Retina (tissue), 1 donor: ENCODE measurements at regions not wholly inside any gene's neighbourhood (a gene's known extent, or its start where the extent isn't known, plus 50 kb on each side); places are given as distances from the start of the nearest gene placed in this dataset.
"Not testable (repeated sequence)": the region's sequence is repeated elsewhere in the genome, so short reads cannot be mapped to it uniquely, and the experiment has no call there.

Experiments used
- DNase-seq: peaks from one replicate; pipeline ENCODE4 v3.0.0-alpha.2; 2016

DNA sequence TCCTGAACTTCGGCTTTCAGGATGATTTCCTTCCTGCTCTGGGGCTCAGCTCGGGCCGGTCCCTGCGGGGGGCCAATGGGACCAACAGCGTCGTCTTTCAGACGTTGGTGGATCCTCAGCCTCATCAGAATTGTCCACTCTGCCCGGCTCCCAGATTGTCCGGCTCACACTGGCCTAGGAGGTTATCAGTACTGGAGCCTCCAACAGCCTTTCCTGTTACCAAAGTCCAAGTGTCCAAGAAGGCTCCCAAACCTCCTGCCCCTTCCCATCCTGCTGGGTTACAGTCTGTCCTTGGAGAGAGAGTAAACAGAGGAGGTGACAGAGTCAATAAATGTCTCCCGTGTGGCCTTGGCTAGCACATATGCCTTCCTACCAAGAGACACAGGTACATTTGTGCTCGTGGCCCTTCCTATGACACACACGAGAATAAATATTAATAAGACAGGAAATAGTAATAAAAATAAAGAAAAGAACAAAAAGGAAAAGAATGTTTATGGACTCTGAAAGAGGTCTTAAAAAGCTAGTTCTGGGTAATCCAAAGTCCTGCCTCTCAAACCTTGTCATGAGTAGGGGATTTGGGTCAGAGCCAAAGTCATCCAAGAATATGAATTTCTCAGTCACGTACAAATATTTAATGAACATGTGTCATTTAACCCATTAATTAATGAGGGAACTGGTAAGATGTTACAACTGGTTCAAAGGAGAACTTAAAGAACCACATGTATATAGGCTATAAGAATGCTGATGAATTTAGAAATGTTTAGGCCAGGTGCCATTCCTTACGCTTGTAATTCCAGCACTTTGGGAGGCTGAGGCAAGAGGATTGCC lies 80.8 kb upstream of the SLC2A1 start:
- DNase-seq: no peak

- no peak for DNase-seq
These were observed 79.7 kb upstream of the SLC2A1 start for GRCh38 chr1:43038232-43038935.

DNA sequence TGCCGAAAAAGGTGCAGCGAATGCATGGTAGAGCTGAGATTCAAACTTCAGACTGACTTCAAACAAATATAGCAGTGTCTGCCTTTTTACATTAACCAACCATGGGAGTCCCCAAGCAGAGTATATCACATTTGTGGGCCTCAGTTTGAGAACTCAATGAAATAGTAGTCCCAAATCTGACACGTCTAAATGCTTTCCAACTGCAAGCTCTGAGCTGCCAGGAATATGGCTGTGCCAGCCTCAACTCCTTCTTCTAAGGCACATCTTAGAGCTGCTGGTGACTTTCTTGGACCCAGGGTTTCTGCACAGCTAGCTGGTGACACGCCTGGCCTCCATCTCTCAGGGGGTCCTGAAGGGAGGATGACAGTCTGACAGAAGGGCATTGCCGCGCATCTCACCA lies 78.8 kb upstream of the SLC2A1 start:
- no peak for DNase-seq

- no peak for DNase-seq
These were observed 78.3 kb upstream of the SLC2A1 start for GRCh38 chr1:43036932-43037331.

- peak; percentile 71 for DNase-seq
These were observed 77.4 kb upstream of the SLC2A1 start for GRCh38 chr1:43035821-43036741.

GRCh38 chr1:43034778-43035177 lies 76.1 kb upstream of the SLC2A1 start:
- DNase-seq: no peak

- no peak for DNase-seq
These were observed 75.6 kb upstream of the SLC2A1 start for GRCh38 chr1:43034195-43034658.

DNA sequence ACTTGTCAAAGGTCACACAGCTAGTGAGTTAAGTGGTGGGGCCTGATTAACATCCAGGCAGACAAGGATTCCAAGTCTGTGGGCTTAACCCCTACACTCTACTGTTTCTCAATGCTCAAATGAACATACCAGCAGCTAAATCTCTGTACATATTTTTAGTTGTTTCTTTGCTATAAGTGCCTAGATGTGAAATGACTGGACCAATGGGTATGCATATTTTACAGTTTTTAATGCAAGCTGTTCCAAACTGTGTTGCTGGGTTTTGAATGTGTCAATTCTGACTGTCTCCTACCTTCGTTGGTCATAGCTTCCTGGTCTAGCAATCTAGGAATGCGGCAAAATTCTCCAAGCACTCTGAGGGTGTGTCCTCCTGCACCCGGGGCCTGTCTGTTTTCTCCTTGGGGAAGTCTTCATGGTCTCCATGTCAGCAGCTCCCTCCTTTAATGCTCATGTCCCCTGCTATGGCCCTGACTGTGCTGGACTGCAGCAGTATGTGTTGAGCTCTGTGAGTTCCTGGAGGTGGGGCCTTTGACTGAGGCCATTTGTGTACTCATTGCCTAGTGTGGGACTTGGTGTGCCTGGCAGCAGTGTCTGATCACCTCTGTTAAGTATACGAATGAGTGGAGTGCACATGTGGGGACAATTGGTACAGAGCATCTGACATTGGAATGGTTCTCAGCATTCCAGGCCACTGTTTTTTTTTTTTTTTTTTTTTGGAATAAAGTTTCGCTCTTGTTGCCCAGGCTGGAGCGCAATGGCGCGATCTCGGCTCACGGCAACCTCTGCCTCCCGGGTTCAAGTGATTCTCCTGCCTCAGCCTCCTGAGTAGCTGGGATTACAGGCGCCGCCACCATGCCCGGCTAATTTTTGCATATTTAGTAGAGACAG lies 72.9 kb upstream of the SLC2A1 start:
- no peak for DNase-seq

- no peak for DNase-seq
These were observed 66.2 kb upstream of the SLC2A1 start for GRCh38 chr1:43024905-43025304.

DNA sequence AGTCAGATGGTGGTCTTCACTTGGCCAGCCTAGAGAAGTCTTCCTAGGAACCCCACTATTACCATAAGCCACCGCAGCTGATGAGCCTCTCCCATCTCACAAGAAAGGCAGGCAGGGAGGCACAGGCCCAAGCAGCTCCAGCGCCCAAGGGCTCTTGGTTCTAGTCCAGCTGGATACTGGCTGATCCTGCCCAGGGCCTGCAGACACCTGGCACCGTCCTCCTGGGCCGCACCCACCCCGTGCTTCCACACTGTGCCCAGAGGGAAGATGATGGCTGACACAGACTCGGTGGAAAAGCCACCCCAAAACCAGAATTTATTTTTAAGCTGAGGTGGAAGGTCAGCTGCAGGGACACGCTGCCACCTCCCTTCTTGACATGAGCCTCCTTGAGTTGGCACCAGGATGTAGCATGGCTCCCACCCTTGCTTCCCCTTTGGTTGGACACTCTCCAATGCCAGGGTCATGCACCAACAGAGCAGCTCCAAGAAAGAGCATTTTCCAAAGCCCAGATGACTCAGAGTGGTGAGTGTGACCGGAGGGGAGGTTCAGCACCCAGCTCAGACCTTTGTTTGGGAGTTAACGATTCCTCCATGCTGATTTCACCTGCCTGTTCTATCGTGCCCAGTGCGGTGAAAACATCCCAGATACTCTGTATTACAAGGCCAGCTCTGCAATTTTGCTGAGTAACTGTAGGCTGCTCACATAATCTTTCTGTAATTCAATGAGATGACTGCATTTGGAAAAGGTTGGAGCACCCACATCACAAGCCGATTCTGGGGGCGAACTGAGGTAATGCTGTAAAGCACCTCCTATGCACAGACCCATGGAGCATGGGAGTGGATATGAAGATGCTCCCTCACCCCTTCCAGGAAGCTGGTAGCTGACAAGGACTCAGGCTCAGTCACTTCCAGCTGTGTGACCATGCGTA lies 63.1 kb upstream of the SLC2A1 start:
- no peak for DNase-seq

DNA sequence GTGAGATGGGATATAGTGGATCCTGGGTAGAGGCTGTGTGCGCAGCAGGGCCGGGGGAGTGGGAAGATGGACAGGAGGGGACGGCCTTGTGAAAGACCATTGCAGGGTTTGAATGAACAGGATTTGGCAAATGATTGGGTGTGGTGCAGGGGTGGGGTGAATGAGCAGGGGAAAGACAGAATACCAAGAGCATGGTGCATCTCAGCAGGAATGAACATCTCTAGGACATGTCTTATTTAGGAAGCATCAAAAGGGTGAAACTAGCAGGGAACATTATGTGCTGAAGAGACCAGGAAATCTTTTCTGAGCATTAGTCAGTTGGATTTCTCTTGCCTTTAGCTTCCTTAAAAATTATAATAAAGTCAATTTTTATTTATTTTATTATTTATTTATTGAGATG lies 60.6 kb upstream of the SLC2A1 start:
- DNase-seq: no peak

DNA sequence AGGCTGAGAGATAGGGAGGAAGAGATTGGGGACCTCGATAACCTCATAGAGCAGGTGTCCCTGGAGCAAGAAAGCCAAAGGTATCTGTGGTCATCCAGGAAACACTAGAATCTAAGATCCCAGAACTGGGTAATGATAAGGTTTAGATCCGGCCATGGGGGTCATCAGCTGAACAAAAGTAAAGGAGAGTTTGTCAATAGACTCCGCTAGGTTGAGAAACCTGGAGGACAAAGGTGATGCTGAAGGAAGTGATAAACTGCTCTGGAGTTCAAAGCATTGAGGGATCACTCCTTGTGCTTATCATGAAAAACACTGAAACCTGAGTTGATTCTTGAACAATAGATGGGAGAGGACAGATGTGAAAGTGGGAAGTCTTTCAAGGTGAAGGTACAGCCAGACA lies 59.5 kb upstream of the SLC2A1 start:
- DNase-seq: no peak

DNA sequence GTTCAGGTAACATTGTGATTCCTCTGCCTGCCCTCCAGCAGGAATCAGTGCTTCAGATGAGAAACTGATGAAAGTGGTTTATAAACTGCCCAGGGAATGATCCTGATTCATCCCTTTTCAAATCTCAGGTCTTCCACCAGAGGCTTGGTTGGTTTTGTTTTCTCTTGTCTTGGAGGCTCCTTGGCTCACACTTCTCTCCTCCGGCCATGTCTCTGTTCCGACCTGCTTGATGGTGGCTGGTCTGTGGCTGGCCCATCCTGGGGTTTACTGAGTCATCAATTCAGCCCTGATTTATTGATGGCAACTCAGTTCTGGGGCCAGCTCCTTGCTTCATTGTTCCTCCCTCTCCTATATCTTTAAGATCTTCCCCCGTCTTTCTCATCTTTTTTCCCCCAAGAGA lies 56.6 kb upstream of the SLC2A1 start:
- no peak for DNase-seq

DNA sequence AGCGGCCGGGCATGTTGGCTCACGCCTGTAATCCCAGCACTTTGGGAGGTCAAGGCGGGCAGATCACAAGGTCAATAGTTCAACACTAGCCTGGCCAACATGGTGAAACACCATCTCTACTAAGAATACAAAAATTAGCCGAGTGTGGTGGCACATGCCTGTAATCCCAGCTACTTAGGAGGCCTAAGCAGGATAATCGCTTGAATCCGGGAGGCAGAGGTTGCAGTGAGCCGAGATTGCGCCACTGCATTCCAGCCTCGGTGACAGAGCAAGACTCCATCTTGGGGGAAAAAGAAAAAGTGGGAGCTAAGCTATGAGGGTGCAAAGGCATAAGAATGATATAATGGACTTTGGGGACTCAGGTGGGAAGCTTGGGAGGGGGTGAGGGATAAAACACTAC lies 55.9 kb upstream of the SLC2A1 start:
- DNase-seq: not testable (repeated sequence)

- DNase-seq: no peak
These were observed 52.4 kb upstream of the SLC2A1 start for GRCh38 chr1:43011020-43011419.

GRCh38 chr1:43009274-43009673 lies 50.6 kb upstream of the SLC2A1 start:
- no peak for DNase-seq

GRCh38 chr1:43008115-43009060 lies 49.7 kb upstream of the SLC2A1 start:
- peak; percentile 88 for DNase-seq
